NCI-H1694 treated with DMSO at 0.1 percent for 48 hours (cell line): ENCODE measurements at regions not wholly inside any gene's neighbourhood (a gene's known extent, or its start where the extent isn't known, plus 50 kb on each side); places are given as distances from the start of the nearest gene placed in this dataset.

Experiments used
- DNase-seq: peaks from one replicate; lab custom pipeline; 2025; lab: John Stamatoyannopoulos, UW

- no peak for DNase-seq
Measured at GRCh38 chr7:9981742-9982349, 991.8 kb upstream of the PHF14 start.

DNA sequence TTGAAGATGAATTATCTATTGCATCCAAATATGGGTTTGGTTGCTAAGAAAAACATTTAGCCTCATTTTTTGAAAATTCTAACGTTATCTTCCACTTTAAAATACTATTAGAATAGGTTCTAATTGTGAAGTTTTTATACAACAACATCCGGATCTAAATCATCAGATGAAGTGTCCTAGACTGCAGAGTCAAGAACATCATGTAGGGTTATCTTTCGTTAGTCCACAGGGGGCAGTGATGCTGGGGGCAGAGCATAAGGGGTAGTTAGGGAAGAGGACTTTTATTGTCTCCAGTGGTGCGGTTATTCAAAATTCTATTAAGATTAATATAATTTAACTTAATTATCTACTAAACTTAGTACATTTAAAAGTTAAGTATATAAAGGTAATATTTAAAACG is 990.6 kb upstream of the PHF14 start:
- DNase-seq: no peak

GRCh38 chr7:10015687-10016086 is 958.0 kb upstream of the PHF14 start:
- no peak for DNase-seq

- no peak for DNase-seq
Measured at GRCh38 chr7:10022480-10022879, 951.2 kb upstream of the PHF14 start.

DNA sequence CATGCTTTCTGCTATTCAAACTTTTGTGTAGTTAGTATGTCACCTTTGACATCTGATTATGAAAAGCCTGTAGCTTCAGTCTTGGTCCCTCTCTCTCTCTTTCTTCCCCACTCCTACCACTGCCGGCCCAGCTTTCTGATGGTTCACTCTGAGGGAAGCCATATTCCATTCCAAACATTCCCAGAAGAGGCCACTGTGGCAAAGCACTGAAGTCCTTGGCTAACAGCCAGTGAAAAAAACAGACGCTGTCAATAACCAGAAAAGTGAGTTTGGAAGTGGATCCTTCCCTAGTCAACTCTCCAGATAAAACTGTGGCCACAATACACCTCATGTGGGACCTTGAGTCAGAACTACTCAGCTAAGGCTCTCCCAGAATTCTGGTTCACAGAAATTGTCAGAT is 950.7 kb upstream of the PHF14 start:
- no peak for DNase-seq

DNA sequence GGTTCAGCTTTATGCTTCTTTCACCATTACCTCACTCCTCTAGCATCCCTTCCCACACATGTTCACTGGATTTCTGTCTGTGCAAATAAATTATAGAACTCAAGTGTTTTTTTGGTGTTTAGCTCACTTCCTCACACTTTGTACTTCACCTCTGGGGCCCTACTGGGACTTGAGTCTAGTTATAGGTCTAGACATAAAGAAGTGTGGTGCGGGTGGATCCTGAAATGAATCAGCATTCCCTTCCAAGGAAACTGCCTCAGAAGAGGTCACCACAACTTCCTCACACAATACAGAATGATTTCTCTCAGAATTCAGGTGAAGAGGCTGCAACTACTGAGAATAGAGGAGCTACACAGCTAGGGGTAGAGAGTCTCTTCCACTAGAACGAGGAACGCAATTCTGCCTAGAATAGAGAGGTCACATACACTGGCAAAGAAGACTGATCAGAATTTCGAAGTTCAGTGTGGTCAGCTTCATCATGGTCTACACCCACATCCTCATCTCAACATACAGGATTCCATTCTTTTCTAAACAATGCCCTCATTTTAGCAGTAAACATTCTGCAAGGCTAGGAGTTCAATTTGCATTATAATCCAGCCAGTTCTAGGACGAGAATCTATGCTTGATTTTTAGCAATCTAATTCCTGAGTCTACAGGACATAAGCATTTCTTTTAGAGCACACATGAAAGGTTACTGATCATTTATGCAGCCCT is 938.7 kb upstream of the PHF14 start:
- no peak for DNase-seq

DNA sequence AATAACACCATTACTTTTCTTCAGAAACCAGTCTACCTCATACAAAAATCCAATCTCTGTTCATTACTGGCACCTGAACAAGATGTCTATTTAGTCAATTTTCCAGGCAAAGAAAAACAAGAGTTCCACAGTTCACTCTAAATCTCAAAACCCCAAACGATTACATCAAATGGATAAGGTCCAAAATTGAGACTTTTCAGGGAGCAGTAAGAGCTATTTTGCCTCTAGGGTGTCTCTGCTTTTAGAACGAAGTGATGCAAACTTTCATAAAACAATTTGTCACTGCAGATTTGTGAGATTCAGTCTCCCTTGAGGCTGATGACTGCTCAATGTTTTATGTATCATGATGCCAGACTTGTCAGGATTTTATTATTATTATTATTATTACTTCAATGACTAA is 937.0 kb upstream of the PHF14 start:
- no peak for DNase-seq

DNA sequence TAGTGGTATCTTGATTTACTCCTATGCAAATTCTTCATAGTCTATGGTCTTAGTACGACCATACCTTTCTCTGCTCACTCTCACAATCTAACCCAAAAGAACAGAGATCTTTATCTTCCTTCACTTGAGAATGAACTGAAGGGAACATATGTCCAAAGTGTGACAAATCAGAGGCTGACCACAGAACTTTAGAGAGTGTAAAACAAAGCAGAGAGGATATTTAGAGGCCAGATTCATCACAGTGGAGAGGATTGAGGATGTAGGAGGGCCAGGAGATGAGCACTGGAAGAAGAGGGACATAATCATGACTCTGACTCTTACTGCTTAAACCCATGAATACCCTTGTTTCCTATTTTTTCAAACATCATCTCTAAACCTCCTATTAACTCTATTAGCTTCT is 935.3 kb upstream of the PHF14 start:
- no peak for DNase-seq

DNA sequence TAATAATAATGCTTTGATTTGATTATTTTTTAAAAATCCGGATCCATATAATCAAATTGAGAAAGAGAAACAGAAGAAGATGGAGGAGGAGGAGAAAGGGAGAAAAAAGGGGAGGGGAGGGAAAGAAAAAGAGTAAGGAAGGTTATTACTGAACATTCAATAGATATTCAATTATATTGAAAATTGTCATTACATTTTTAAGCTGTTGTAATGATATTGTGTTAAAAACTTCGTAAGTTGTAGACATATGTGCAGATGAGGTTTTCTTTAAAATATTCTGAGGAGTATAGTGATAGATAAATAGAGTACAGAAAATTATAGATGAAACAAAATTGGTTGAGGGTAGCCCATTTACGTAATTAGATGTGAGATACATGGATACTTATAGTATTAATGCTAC is 933.0 kb upstream of the PHF14 start:
- DNase-seq: no peak

- no peak for DNase-seq
Measured at GRCh38 chr7:10070899-10071298, 902.8 kb upstream of the PHF14 start.

DNA sequence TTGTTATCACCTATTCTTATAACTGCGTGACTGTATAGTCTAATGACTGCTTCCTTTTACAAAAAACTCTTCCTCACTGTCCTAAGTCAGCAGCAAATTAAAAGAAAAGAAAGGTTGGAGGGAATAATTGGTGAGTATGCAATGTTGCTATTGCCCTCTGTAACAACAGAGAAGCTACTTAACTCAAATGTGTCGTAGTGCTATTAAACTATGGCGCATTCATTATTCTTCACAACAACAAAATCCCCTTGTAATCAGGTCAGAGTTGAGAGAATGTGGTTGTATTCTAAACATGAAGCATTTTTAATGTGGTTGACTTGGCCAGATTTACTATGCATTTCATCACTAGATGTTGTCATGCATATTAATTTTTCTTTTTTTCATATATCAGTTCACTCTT is 897.8 kb upstream of the PHF14 start:
- DNase-seq: no peak

DNA sequence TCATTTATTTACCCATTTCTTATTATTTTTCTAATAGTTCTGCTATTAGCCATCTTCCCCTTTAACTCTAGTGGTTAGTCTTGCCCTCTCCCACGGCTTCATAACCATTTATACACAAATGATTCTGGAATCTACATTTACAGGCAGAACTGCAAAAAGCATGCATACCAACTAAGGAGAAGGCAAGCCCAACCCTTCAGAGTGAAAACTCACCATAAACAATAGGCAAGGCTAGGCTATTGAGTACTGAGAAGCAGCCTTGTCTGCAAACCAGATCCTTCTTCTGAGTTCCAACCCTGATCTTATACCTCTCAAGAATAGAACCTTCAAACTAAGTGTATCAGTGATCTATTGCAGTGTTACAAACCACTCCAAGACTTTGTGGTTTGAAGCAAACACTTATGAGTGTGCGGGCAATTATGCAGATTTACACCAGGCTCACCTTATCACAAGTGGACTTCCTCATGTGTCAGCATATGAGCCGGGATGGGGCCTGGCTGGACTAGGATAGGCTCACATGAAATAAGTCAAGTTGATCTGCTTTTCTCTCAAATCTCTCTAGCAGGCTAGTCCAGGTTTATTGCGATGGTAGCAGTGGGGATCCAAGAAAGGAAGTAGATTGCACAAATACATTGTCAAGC is 896.9 kb upstream of the PHF14 start:
- DNase-seq: no peak

- no peak for DNase-seq
Measured at GRCh38 chr7:10079572-10079971, 894.1 kb upstream of the PHF14 start.

DNA sequence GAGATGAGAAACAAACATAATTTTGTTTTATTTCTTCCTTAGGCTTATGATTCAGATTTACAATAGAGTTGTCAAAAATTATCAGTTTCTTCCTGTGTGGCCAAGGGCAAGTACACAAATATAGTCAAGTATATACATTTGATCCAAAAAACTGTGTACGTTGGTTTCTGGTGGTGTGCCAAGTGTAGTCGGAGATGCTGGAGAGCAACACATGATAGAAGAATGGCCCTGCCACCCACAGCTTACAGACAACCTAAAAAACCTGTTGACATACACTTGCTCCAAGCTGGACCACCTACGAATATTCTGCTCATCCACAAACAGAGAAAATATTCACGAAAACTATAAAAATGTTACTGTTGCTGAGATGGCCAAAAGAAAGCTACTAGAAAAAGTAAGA is 890.8 kb upstream of the PHF14 start:
- no peak for DNase-seq

- DNase-seq: no peak
Measured at GRCh38 chr7:10083766-10084165, 889.9 kb upstream of the PHF14 start.

- DNase-seq: no peak
Measured at GRCh38 chr7:10085231-10085630, 888.4 kb upstream of the PHF14 start.

- DNase-seq: no peak
Measured at GRCh38 chr7:10100572-10100971, 873.1 kb upstream of the PHF14 start.

GRCh38 chr7:10101351-10101750 is 872.3 kb upstream of the PHF14 start:
- DNase-seq: no peak

GRCh38 chr7:10104292-10104691 is 869.4 kb upstream of the PHF14 start:
- DNase-seq: no peak

DNA sequence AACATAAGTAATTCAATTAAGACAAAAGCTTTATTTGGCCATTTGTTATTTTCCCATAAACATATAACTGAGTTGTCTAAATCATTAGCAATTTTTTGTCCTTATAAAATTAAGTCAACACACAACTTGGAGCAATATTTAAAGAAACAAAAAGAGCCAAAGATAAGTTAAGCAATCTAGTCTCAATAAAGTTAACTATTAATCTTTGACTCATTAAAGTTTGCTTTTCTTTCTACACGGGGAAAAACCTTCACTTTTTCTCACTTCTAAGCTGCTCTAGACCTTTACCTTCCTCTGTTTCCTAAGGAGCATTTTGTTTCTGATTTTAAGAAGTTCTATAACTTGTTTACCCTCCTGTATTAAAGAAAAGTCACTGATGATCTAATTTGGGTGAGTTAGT is 867.1 kb upstream of the PHF14 start:
- no peak for DNase-seq

GRCh38 chr7:10116511-10116910 is 857.2 kb upstream of the PHF14 start:
- DNase-seq: no peak

- no peak for DNase-seq
Measured at GRCh38 chr7:10117815-10118214, 855.9 kb upstream of the PHF14 start.

GRCh38 chr7:10120936-10121335 is 852.7 kb upstream of the PHF14 start:
- no peak for DNase-seq

DNA sequence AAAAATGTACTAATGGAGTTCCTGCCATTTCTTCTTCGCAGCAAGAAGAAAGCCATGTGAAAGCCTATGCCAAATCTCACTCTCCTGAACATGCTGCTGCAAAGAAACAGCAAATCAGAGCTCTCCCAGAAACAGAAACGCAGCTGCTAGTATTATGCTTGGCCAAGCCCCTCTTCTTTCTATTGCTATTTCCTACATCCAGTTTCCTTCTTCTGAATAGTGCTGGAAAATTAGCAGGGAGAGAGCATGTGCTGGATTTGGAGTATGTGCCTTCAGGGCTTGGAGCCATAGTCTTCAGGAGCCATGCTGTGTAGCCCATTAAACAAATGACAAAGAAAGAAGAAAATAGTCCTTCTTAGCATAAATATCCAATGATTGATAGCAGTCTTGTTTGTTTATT is 852.0 kb upstream of the PHF14 start:
- DNase-seq: no peak
